HCEC 1CT (cell line): ENCODE measurements at regions not wholly inside any gene's neighbourhood (a gene's known extent, or its start where the extent isn't known, plus 50 kb on each side); places are given as distances from the start of the nearest gene placed in this dataset.

Experiments
- DNase-seq: peaks from one replicate; pipeline ENCODE4 v3.0.0-alpha.2; 2017

DNA sequence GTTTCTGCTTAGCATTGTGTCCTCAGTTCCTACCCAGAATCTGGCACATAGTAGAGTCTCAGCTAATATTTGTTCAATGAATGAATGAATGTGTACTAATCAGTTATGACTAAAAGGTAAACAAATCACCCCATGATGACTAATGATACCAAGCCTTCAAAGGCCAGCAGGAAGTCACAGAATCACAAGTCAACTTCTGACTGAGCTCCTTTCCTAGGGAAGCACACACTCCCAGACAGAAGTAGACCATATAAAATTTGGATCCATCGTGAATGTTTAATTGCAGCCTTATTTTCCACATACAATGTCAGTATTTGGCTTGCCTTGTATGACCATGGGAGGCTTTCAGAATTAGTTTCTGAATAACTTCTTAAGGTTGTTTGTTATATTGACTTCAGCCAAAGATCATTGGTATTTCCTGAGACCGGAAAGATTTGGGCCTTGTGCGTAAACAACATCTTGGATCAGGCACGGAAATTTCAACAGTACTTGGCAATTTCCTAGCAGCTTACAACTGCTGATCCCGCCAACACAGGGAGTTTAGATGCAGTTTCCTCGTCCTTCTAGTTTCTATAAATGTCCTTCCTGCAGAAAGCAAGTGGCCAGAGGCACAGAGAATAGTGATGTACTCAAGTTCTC lies 185.9 kb upstream of the ATP1B1 start:
- DNase-seq: peak; percentile 78

GRCh38 chr1:168921629-168922028 lies 184.9 kb upstream of the ATP1B1 start:
- DNase-seq: no peak

DNA sequence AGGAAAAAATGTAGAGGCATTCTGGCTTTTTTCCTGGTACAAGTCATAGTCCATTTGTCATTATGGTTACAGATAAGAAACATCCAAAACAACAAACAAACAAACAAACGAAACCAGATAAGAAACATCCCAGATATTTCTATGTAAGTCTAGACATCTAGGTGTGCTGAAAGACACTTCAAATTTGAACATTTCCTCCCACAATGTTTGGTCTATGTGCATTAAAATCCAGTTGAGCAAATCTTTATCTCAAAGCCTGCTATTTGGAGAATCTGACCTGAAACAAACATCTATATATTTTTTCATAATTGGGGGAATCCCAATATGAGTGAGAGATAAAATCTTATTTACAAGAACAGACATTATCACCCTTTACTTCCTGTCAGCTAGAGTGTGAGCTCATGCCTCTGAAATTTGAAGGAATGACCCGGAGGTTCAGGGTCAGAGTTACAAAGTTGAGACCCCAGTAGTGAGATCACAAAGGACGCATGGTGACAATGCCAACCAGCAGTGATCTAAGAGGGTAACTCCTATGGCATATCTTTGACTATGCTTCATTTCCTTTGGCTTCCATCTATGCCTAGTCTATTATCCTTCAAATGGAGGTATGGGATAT lies 182.9 kb upstream of the ATP1B1 start:
- DNase-seq: no peak

- DNase-seq: no peak
These were observed 181.5 kb upstream of the ATP1B1 start for GRCh38 chr1:168924976-168925375.

DNA sequence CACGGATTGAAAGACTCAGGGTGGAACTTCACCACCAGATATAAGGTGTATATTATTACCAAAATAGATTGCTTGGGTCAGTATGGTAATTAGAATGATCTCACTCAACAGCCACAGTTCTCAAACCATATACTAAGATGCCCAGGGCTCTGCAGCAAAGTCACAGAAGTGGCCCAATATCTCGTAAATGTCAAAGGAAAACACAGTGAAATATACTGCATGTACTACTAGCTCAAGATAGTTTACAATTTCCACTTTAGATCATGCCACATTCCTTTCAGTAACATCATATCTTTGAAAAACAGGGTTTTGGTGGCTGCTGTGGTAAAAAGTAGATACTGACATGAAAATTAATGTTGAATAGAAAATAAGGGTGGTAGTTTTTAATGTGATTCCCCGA lies 180.3 kb upstream of the ATP1B1 start:
- no peak for DNase-seq

DNA sequence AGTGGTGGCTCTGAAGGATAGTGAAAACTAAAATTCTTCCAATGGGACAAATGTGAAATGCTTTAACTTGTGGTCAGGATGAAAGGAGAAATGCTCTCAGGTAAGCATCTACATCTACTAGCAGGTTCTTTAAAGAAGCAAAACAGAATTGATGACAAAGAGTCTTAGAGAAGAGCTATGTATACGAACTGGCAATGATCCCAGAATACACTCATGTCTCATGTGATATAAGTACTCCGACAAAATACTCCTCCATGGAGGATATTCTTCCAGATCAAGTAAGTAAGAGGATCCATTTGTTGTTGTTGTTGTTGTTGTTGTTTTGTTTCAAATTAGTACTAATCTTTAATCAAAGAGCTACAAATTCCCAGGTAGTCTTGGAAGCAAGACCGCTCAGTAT lies 174.0 kb upstream of the ATP1B1 start:
- DNase-seq: peak; percentile 61

GRCh38 chr1:168933141-168933805 lies 173.2 kb upstream of the ATP1B1 start:
- no peak for DNase-seq

GRCh38 chr1:168939110-168939946 lies 167.2 kb upstream of the ATP1B1 start:
- no peak for DNase-seq

DNA sequence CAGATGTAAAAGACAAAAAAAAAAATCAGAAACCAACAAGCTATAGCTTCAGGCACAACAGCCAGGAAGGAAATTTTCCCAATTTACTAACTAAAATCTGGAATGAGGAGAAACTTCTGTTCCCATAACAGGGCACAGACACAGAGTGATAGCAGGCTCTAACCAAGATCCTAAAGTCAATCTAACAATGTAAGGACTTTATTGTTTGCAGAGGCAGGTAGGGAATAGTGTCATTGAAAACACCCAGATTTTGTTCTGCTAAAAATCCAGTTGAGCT lies 166.6 kb upstream of the ATP1B1 start:
- DNase-seq: no peak

GRCh38 chr1:168941640-168942039 lies 164.8 kb upstream of the ATP1B1 start:
- no peak for DNase-seq

GRCh38 chr1:168942165-168942564 lies 164.3 kb upstream of the ATP1B1 start:
- no peak for DNase-seq

DNA sequence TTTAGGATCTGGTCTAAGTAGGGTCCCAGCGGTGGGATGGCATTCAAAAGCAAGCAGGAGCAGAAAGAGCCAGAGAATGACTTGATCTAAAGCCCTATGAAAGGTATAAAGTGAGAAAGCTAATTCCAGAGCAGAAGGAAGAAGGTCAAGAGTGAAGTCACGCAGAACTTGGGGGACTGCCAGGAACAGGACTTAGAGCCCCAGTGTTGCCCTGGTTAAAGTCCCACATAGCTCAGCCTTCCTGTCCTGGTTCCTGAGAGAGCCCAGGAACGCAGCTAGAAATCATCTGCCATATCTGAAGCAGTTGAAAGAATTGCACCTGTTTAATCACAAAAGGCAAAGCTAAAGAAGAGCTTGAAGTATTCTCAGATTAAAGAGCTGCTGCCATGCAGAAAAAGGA lies 160.6 kb upstream of the ATP1B1 start:
- no peak for DNase-seq

DNA sequence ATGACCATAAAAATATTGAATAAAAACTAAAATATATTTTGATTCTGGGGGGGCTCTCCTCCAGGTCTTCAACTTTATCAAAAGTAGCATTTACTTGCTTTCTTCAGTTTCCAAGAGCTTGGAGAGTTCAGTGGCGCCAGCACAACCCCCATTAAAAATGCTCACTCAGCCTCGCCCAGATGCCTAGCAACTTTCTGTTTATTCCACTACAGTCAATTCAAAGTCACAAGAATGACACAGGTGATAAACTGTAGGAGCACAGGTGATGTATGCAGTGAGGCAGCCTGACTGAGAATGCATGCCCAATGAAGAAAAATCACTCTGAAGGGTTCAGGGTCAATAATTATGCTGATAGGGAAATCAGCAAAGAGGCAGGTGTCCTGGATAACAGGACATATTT lies 159.4 kb upstream of the ATP1B1 start:
- DNase-seq: no peak

DNA sequence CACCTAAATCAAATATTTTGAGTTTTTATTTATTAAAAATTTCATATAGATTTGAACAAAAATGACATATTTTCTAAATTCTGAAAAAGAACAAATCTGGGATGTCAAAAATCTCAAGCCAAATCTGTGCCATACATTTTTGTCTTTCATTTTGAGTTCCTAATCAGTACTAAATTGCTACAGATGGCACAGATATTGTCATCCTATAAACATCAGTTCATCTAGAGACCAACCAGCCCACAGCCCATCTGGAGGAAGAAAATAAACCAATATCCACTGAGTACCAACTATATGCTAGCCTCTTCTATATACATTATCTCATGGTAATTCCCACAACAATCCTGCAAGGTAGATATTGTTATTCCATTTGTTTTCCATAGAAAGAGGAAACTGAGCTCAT lies 156.8 kb upstream of the ATP1B1 start:
- no peak for DNase-seq

GRCh38 chr1:168957818-168958217 lies 148.7 kb upstream of the ATP1B1 start:
- no peak for DNase-seq

DNA sequence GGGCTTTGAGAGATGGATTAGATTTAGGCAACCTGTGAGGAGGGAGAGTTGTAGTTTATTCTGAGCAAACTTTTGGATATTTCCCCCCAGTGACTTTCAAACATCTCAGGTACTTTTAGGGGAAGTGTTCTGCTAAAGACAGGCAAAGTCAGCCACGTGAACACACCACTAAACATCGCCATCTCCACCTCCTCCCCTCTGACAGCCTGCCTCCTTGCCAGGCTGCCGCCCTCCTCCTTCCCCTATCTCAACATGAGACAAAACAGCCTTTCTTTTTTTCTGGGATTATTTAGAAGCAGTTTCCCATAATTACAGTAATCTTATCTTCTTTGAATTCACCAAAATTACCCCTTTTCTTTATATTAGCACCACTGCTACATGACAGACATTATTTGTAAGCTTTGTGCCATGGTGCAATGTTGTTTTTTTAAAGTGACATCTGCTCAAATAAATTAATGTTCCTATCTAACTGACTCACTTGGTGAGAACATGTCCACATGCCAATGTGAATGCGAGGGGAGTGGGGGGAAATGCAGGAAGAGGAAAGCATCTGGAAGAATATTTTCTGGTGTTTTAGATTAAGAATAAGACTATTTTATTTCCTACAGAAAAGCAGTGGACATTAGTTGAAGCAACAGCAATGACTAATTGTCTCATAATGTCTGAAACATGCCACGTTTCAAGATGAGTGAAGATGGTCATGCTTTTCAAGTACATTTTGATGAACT lies 147.8 kb upstream of the ATP1B1 start:
- no peak for DNase-seq

- no peak for DNase-seq
These were observed 147.1 kb upstream of the ATP1B1 start for GRCh38 chr1:168959382-168959781.

DNA sequence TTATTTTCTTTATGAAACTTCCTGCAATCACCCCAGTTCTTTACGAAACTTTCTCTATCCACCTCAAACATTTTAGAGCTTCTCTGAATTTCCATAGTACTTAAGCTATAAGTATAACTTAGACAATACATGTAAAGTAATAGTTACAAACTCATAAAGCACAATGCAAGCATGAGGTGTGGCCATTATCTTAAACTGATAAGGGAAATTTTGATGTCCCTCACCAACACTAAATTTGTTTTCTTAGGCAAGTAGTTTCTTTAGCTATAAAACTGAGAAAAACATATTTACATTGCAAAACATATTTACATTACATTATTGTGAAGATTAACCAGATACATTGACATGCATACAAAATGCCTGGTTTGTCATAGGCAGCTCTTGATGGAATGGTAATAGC lies 146.4 kb upstream of the ATP1B1 start:
- no peak for DNase-seq

GRCh38 chr1:168960595-168960994 lies 145.9 kb upstream of the ATP1B1 start:
- DNase-seq: no peak

DNA sequence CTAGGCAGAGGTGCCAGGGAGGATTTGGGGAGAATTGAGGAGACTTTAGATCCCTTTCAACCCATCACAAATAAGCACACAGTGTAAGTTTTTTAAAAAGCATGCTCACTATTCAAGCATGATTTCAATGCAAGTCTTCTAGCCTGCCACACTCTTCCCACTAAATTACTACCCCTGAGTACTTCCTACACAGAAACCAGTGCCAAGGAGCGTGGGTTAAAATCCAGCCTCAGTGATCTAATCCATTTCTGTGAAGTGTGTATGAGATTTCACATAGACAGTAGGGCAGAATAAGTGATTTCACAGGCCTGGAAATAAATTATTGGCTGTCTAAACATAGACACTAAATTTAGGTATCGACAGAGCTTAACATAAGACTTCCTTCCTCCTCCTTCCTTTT lies 142.9 kb upstream of the ATP1B1 start:
- DNase-seq: no peak

DNA sequence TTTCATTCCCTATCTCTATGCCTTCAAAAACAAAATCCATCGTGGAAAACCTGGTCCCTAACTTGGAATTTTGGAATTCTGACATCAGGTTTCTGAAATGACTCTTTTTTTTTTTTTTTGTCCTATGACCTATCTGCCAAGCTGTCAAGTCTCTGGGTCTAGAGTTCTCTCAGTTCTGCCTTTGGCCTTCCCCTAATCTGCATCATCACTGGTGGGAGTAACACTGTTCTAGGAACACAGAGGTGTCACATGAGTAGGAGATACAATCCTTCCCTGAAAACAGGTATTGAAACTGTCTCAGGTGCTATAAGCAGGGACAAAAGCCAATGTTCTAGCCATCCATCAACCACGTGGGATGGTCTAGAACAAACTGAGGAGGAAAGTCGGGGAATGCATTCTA lies 142.0 kb upstream of the ATP1B1 start:
- no peak for DNase-seq

GRCh38 chr1:168966217-168966616 lies 140.3 kb upstream of the ATP1B1 start:
- DNase-seq: no peak

- no peak for DNase-seq
These were observed 139.9 kb upstream of the ATP1B1 start for GRCh38 chr1:168966636-168967035.
